Fibroblast of skin of abdomen (primary cell): ENCODE measurements at regions not wholly inside any gene's neighbourhood (a gene's known extent, or its start where the extent isn't known, plus 50 kb on each side); places are given as distances from the start of the nearest gene placed in this dataset.

Source experiments
- DNase-seq: peaks from one replicate; pipeline ENCODE4 v3.0.0-alpha.2; 2013

- DNase-seq = no peak
Observed at GRCh38 chr4:54359919-54360650, 131.0 kb downstream of the PDGFRA start.

DNA sequence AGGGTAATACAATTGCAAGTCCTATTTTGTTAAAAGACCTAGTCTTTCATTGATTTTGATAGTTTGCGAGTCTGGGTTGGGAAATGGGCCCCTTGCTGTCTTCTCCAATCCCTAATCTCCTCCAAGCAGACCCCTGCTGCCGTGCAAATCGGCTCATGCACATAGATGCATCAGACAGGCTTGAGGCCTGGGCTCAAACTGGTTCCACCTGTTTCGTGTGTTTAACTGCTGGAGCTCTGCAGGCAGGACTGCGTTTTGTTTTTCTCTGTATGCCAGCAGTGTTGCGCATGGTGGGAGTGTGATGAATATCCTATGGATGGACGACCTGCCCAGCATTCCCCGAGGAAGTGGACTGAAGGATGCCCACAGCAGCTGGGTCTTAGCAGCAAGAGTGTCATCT lies 133.9 kb downstream of the PDGFRA start:
- DNase-seq = no peak

DNA sequence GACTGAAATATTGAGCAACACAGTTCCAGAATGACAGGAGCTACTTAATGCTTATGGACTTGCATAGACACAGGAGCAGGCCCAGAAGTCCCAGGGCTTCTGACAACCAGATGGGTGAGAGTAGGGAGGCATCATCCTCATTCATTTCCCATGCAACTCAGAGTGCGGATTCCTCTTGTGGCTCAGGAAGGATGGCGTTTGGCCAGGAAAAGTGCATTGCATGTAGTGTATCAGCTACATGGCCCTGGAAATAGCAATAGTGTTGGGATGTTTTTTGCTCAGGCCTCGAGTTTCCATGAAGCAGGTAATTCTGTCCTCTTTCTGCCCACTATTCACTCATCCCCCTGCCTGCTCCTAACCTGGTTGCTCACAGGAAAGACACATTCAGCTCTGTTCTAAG lies 136.6 kb downstream of the PDGFRA start:
- peak; percentile 24 for DNase-seq

- DNase-seq = no peak
Observed at GRCh38 chr4:54367059-54367458, 138.0 kb downstream of the PDGFRA start.

DNA sequence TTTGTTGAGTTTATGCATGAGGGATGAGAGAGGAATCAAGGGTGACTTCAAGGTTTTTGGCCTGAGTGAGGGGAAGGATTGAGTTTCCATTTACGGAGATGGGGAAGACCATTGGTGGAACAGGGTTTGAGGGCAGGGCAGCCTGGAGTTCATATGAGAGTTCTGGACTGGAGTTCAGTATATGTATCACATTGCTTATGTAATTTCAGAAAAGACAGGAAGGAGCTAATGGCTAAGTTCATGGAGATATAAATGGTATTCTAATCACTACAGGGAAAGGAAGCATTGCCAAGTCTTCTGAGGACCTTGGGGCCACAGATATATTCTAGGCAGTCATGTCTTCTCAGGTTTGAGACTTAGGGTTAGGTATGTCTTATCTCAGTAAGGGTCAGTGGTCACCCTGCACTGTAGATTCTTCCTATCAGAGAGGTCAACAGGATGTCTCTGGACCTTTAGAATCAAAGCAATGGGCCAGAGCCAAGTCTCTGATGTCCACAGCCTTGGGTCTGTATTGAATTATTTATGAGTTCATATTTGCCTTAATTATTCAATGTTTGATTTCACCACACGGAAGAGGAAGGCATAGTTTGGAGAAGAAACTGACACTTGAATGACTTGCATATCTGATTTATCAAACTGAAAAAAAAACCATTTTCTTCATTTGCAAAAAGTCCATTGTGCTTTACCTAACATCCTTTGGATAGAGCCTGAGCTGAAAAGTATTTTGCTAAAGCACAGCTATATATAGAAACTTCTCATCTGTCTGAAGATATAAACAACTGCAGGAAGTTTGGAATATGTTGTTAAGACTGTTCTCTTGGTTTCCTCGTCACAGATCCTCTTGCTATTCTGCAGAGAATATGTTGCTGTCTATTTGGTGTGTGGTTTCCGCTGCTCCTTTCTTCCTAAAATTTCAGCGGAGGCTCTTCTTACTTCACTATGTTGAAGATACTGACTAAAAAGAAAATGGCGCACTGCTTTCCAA lies 139.5 kb downstream of the PDGFRA start:
- no peak for DNase-seq

DNA sequence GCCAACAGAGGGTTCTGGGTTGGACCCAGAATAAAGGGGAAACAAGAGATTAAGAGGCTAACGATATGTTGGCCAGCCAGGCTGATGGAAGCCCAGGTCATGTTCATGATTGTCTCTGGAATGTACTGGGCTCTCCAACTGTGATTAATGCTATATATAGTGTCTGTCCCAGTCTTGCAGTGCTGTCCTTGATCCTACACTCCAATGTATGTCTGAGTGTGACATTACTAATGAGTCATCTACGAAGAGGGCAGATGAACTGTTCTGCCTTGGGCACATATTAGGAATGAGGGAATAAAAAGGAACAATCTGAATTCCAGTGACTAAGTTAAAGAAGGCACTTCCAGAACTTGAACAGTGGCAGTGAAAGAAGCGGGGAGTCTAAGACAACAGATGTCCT lies 142.1 kb downstream of the PDGFRA start:
- DNase-seq = no peak

DNA sequence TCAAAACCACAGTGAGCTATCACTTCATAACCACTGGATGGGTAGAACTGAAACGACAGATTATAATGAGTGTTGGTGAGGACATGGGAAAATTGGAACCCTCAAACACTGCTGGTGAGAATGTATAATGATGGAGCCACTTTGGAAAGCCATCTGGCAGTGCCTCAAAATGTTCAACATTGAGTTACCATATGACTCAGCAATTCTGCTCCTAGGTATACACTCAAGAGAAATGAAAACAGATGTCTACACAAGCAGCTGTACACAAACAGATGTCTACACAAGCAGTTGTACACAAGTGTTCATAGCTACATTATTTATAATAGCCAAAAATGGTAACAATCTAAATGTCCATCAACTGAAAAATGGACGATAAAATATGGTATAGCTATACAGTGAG lies 143.9 kb downstream of the PDGFRA start:
- no peak for DNase-seq

GRCh38 chr4:54373718-54374210 lies 144.7 kb downstream of the PDGFRA start:
- no peak for DNase-seq

DNA sequence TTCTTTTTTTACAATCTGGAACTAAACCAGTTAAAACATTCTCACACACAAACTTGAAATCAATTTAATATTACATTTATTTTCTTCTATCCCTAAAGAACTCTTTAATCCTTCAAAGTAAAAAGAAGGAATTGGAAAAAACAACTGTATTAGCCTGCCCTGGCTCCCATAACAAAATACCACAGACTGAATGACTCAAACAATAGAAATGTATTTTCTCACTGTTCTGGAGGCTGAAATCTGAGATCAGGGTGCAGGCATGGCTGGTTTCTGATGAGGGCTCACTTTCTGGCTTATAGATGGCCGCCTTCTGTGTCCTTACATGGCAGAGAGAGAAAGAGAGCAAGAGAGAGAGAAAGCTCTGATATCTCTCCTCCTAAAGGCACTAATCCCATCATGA lies 149.4 kb downstream of the PDGFRA start:
- DNase-seq = peak; percentile 10

DNA sequence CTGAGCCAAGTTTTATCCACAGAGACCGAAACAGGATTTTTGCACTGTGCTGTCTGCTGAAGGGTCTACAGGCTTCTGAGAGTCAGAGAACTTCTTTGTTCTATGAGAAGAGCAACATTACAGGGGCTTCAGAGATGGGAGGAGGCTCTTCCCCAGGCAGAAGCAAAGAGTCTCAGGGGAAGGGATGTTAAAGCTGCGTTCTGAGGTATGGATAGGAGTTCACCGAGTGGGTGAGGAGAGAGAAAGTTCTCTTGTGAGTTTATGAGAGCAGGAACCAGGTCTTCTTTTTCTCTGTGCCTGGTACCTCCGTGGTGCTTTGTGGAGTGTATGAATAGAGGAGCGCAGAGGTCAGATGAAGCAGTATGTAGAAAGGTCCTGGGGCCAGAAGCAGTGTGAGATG lies 155.1 kb downstream of the PDGFRA start:
- no peak for DNase-seq

DNA sequence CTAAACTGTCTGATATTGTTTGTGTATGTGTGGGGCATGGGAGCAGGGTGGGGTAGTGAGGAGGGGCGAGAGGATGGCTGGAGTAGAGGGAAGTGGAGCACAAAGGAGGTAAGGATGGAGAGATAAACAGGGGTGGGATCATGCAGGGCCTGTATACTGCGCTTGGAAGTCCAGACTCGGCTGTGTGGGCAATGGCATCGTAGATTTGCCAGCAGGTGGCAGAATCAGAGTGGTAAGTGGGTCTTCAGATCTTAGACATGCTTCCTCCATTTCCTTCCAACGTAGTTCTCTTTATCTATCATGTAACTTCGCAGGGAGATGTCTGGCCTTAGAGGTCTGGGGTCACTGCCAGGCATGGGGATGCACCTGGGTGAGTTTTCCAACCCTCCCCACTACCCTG lies 155.5 kb downstream of the PDGFRA start:
- peak; percentile 45 for DNase-seq

DNA sequence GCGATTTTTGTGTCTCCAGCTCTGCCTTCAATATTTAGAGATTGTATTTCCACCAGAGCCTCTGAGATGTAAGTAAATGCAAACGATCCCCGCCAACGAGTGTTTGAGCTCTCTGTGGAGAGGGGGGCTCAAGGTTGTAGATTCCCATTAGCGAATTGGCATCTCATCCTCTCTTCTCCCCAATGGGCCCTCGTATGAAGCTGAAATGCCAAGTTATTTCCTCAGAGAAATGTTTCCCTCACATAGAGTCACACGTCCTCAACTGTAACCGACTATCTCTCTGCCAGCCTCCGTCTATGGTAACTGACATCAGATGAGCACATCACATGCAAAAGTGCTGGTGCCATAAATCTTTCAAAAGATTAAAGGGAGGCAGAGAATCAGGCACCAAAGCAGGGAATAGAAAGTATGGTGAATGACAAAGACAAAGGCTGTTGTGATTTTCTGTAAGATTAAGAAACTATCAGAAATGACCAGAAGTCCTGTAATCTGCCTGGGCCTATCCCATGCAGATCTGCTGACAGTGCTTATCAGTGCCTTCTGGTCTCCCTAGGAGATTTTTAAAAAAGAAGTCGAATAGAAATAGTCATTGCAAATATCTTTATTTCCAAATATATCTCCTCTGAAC lies 157.1 kb downstream of the PDGFRA start:
- DNase-seq = no peak

- DNase-seq = no peak
Observed at GRCh38 chr4:54386693-54387092, 157.6 kb downstream of the PDGFRA start.

- DNase-seq = no peak
Observed at GRCh38 chr4:54390670-54391069, 161.6 kb downstream of the PDGFRA start.

- DNase-seq = peak; percentile 18
Observed at GRCh38 chr4:54391104-54391503, 162.0 kb downstream of the PDGFRA start.

DNA sequence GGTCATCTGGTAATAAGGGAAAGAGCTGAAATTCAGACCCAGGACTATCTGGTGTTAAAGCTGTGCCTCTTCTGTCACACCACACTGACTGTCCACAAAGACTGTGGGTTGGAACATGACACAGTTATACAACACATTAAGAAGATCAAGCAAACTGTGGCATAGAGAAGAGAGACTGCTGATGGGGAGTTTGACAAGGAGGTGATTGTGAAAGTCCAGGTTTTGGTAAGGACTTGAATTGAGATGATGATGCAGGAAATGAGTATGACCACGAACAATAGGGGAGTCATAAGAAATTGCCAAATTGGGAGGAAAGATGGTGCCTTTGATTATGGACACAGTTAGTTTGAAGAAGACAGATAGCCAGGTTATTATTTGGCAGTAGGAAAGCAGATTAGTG lies 163.4 kb downstream of the PDGFRA start:
- DNase-seq = no peak

DNA sequence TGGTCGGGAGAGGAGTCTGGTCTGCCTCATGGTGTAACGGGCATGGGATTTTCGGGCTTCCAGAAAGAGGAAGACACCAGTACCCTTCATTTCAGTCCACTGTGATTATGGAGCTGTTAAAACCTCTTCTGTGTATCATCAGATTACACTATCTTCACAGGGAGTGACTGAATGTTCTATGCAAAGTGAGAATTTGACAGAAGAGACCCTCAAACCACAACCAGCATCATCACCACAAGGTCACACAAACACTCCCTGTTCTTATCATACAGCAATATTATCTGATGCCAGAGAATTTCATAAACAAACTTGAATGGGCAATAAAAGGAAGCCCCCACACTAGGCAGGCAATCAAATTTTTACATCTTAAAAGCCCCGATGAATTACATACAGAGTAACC lies 164.2 kb downstream of the PDGFRA start:
- no peak for DNase-seq

- no peak for DNase-seq
Observed at GRCh38 chr4:54395013-54395527, 166.0 kb downstream of the PDGFRA start.

DNA sequence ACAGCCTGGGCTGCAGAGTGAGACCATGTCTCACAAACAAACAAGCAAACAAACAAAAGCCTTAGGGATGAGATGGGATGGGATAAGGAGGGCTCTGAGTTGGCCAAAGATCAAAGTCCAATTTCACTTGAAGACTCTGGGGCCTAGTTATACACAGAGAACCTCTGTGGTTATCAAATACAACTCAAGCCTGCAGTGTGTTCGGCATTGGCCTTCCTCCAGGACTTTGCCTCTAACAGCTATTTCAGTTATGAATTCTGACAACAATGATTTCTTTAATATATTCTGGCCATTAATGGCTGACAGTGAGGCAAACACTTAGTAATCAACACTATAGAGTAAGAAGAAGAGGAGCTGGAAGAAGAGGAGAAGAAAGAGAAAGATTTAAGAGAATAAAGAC lies 171.1 kb downstream of the PDGFRA start:
- no peak for DNase-seq

DNA sequence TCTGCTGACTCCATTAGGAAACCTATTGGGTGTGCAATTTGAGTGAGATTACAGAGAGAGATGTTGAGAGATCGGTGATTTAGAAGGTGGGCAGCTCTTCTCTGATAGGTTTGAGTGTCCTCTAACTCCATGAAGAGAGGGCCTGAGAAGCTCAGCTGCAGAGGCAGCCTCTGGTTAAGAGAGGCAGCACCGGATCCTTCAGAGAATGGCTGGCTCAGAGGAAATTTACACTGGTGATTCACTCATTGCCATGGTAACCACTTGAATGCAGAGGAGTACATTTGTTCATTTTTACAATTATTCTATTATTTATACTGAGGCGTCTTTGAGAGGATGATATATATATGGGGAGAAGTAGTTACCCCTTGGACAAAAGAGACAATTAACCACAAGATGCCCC lies 171.7 kb downstream of the PDGFRA start:
- DNase-seq = peak; percentile 74

- DNase-seq = no peak
Observed at GRCh38 chr4:54402880-54403480, 173.9 kb downstream of the PDGFRA start.

DNA sequence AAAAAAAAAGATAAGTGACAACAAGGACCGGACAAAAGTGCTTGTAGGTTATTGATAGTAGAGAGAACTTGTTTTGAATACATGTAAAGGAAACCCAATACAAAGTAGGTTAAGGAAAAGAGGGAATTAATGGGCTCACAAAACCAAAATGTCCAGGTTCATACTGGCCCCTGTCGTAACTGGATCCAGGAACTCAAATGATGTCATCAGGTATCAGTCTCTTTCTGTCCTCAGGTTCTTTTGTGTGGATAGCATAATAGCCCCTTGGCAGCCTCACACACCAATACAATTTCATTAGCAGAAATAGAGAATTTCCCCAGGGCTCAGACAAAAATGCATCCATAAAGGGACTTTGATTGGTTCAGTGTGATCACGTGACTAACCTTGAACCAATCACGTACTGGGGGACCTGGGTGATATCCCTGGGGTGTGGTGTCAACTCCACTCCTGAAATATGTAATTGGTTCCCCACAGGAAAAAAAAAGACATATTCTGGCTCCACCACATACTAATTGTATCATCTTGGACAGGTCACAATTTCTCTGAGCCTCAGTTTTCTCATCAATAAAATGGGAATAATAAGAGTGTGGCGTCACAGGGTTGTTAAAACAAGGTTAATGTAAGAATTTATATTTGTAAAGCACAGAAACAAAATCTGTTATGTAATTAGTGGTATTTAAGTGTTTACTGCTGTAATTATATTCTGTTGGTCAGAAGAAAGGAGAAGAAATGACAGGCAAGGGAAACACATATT lies 174.8 kb downstream of the PDGFRA start:
- DNase-seq = no peak
